ENCODE measurements at regions not wholly inside any gene's neighbourhood (a gene's known extent, or its start where the extent isn't known, plus 50 kb on each side); places are given as distances from the start of the nearest gene placed in this dataset.

- TF ChIP-seq EZH2 (IDR thresholded peaks at IDR 0.05; ENCODE audit: borderline replicate concordance, low read depth, low read length, poor library complexity, severe bottlenecking) (no peak), CTCF (conservative IDR thresholded peaks at IDR 0.05; ENCODE audit: low read depth, low read length) (no peak)
Observed at GRCh38 chr1:232534552-232535517, 95.1 kb downstream of the SIPA1L2 start.
